PC-9 (cell line): ENCODE measurements at regions not wholly inside any gene's neighbourhood (a gene's known extent, or its start where the extent isn't known, plus 50 kb on each side); places are given as distances from the start of the nearest gene placed in this dataset.
"Not testable (repeated sequence)": the region's sequence is repeated elsewhere in the genome, so short reads cannot be mapped to it uniquely, and the experiment has no call there.

Experiments
- EZH2 ChIP-seq: fragments of 200-600 bp; sonication (generic); IDR thresholded peaks from 2 replicates; pipeline ENCODE4 v1.8.0; 2017; ENCODE audit warnings: antibody characterized with exemption, low read depth
- TF ChIP-seq, protein P1 (sequence below): fragments of 200-600 bp; sonication (generic); conservative IDR thresholded peaks from 2 replicates; pipeline ENCODE4 v1.6.1; 2017; ENCODE audit warnings: mixed run types, antibody characterized with exemption, mild to moderate bottlenecking, moderate library complexity

DNA sequence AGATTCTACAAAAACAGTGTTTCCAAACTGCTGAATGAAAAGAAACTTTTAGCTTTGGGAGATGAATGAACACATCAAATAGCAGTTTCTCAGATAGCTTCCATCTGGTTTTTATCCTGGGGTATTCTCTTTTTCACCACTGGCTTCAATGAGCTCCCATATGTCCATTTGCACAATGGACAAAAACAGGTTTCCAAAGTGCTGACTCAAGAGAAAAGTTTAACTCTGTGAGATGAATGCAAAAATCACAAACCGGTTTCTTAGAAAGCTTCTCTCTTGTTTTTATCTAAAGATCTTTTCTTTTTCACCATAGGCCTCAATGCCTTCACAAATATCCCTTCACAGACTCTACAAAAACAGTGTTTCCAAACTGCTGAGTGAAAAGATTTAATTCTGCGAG lies 1089.2 kb downstream of the PRIM2 start:
- TF ChIP-seq, protein P1, sequence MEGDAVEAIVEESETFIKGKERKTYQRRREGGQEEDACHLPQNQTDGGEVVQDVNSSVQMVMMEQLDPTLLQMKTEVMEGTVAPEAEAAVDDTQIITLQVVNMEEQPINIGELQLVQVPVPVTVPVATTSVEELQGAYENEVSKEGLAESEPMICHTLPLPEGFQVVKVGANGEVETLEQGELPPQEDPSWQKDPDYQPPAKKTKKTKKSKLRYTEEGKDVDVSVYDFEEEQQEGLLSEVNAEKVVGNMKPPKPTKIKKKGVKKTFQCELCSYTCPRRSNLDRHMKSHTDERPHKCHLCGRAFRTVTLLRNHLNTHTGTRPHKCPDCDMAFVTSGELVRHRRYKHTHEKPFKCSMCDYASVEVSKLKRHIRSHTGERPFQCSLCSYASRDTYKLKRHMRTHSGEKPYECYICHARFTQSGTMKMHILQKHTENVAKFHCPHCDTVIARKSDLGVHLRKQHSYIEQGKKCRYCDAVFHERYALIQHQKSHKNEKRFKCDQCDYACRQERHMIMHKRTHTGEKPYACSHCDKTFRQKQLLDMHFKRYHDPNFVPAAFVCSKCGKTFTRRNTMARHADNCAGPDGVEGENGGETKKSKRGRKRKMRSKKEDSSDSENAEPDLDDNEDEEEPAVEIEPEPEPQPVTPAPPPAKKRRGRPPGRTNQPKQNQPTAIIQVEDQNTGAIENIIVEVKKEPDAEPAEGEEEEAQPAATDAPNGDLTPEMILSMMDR = not testable (repeated sequence)
- not testable (repeated sequence) for TF ChIP-seq EZH2
